Loucy (cell line): ENCODE measurements at regions not wholly inside any gene's neighbourhood (a gene's known extent, or its start where the extent isn't known, plus 50 kb on each side); places are given as distances from the start of the nearest gene placed in this dataset.

ENCODE experiments used
- H2AFZ ChIP-seq: fragments of 200-600 bp; sonication (generic); 2 replicates; pipeline ENCODE4 v1.6.0; 2016; ENCODE audit warnings: antibody characterized with exemption, mild to moderate bottlenecking, low read length, moderate library complexity
- H3F3A ChIP-seq: fragments of 200-600 bp; 2 replicates; pipeline ENCODE4 v1.6.0; 2016; ENCODE audit warnings: antibody characterized with exemption, low read depth, mild to moderate bottlenecking
- H3K27me3 ChIP-seq: fragments of 200-600 bp; sonication (generic); 2 replicates; pipeline ENCODE4 v1.6.1; 2014; ENCODE audit warnings: low read length, mild to moderate bottlenecking; ENCODE audit not compliant: insufficient read depth, poor library complexity, severe bottlenecking
- H3K36me3 ChIP-seq: fragments of 200-600 bp; sonication (generic); 2 replicates; pipeline ENCODE4 v1.6.1; 2016; ENCODE audit warnings: low read length; ENCODE audit not compliant: insufficient read depth
- H3K4me1 ChIP-seq: fragments of 200-600 bp; sonication (generic); 2 replicates; pipeline ENCODE4 v1.5.1; 2014; ENCODE audit warnings: low read length, mild to moderate bottlenecking; ENCODE audit not compliant: insufficient read depth, poor library complexity, severe bottlenecking
- H3K4me2 ChIP-seq: fragments of 200-600 bp; sonication (generic); 2 replicates; pipeline ENCODE4 v1.6.0; 2014; ENCODE audit warnings: antibody characterized with exemption, low read length, low read depth, mild to moderate bottlenecking; ENCODE audit not compliant: poor library complexity, severe bottlenecking
- H3K4me3 ChIP-seq: fragments of 200-600 bp; sonication (generic); 2 replicates; pipeline ENCODE4 v1.5.1; 2014; ENCODE audit warnings: low read length, mild to moderate bottlenecking, mixed read lengths; ENCODE audit not compliant: poor library complexity, severe bottlenecking
- H3K79me2 ChIP-seq: fragments of 200-600 bp; sonication (generic); 2 replicates; pipeline ENCODE4 v1.6.1; 2014; ENCODE audit warnings: low read length; ENCODE audit not compliant: insufficient read depth
- H3K9ac ChIP-seq: fragments of 200-600 bp; sonication (generic); 2 replicates; pipeline ENCODE4 v1.6.0; 2014; ENCODE audit warnings: mild to moderate bottlenecking, low read depth, low read length, moderate library complexity; ENCODE audit not compliant: poor library complexity, severe bottlenecking
- H3K9me2 ChIP-seq: fragments of 200-600 bp; sonication (generic); replicated peaks from 2 replicates; pipeline ENCODE4 v1.6.1; 2016; ENCODE audit warnings: low read depth, low read length, mixed read lengths
- H3K9me3 ChIP-seq: fragments of 200-600 bp; sonication (generic); 2 replicates; pipeline ENCODE4 v1.6.1; 2014; ENCODE audit warnings: mild to moderate bottlenecking, antibody characterized with exemption, low read length, low read depth; ENCODE audit not compliant: insufficient read depth
- H4K20me1 ChIP-seq: fragments of 200-600 bp; sonication (generic); 2 replicates; pipeline ENCODE4 v1.6.0; 2014; ENCODE audit warnings: antibody characterized with exemption, low read length, mild to moderate bottlenecking; ENCODE audit not compliant: insufficient read depth, poor library complexity, severe bottlenecking
- EZH2phosphoT487 ChIP-seq: fragments of 200-600 bp; IDR thresholded peaks from 2 replicates; pipeline ENCODE4 v1.6.1; 2018; ENCODE audit warnings: antibody characterized with exemption, mild to moderate bottlenecking, moderate library complexity, borderline replicate concordance
- TF ChIP-seq, protein P1 (sequence below): fragments of 200-600 bp; sonication (generic); conservative IDR thresholded peaks from 2 replicates; pipeline ENCODE4 v1.5.1; 2014; ENCODE audit warnings: mild to moderate bottlenecking, antibody characterized with exemption, low read length

GRCh38 chr1:61593331-61593730, 131.6 kb downstream of the TM2D1 start:
- no peaks in the 10 kb centered on the region for H3K79me2 ChIP-seq
- TF ChIP-seq, protein P1, sequence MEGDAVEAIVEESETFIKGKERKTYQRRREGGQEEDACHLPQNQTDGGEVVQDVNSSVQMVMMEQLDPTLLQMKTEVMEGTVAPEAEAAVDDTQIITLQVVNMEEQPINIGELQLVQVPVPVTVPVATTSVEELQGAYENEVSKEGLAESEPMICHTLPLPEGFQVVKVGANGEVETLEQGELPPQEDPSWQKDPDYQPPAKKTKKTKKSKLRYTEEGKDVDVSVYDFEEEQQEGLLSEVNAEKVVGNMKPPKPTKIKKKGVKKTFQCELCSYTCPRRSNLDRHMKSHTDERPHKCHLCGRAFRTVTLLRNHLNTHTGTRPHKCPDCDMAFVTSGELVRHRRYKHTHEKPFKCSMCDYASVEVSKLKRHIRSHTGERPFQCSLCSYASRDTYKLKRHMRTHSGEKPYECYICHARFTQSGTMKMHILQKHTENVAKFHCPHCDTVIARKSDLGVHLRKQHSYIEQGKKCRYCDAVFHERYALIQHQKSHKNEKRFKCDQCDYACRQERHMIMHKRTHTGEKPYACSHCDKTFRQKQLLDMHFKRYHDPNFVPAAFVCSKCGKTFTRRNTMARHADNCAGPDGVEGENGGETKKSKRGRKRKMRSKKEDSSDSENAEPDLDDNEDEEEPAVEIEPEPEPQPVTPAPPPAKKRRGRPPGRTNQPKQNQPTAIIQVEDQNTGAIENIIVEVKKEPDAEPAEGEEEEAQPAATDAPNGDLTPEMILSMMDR, result no peak
- TF ChIP-seq EZH2phosphoT487, result no peak
- no peaks in the 10 kb centered on the region for H4K20me1 ChIP-seq
- H3K4me1 ChIP-seq, result no peaks in the 10 kb centered on the region
- H3K4me2 ChIP-seq, result no peak overlapping the region
- H3K9me2 ChIP-seq, result no peaks in the 10 kb centered on the region
- no peaks in the 10 kb centered on the region for H3K36me3 ChIP-seq
- H3F3A ChIP-seq, result no peaks in the 10 kb centered on the region
- H3K4me3 ChIP-seq, result no peak overlapping the region
- H2AFZ ChIP-seq, result no peak overlapping the region
- H3K9ac ChIP-seq, result no peak overlapping the region
- H3K9me3 ChIP-seq, result no peaks in the 10 kb centered on the region
- no peaks in the 10 kb centered on the region for H3K27me3 ChIP-seq

- H3K9me3 ChIP-seq, result no peaks in the 10 kb centered on the region
- no peak overlapping the region for H2AFZ ChIP-seq
- H3K9ac ChIP-seq, result no peak overlapping the region
- no peaks in the 10 kb centered on the region for H3K4me1 ChIP-seq
- no peaks in the 10 kb centered on the region for H3K36me3 ChIP-seq
- no peak overlapping the region for H3K4me3 ChIP-seq
- no peaks in the 10 kb centered on the region for H3K27me3 ChIP-seq
- H3K4me2 ChIP-seq, result no peak overlapping the region
- no peaks in the 10 kb centered on the region for H4K20me1 ChIP-seq
- H3F3A ChIP-seq, result no peaks in the 10 kb centered on the region
- no peaks in the 10 kb centered on the region for H3K9me2 ChIP-seq
- TF ChIP-seq, protein P1, result no peak
- H3K79me2 ChIP-seq, result no peaks in the 10 kb centered on the region
Measured at GRCh38 chr1:61591351-61591750, 133.6 kb downstream of the TM2D1 start.

GRCh38 chr1:61588736-61589672, 135.9 kb downstream of the TM2D1 start:
- H3K9me2 ChIP-seq, result no peaks in the 10 kb centered on the region
- no peaks in the 10 kb centered on the region for H3K27me3 ChIP-seq
- no peak overlapping the region for H3K4me2 ChIP-seq
- TF ChIP-seq EZH2phosphoT487, result no peak
- TF ChIP-seq, protein P1, result peak; percentile 98
- no peaks in the 10 kb centered on the region for H3K9me3 ChIP-seq
- no peaks in the 10 kb centered on the region for H3F3A ChIP-seq
- no peaks in the 10 kb centered on the region for H4K20me1 ChIP-seq
- no peak overlapping the region for H3K9ac ChIP-seq
- H2AFZ ChIP-seq, result peak overlapping the region; percentile 91
- no peak overlapping the region for H3K4me3 ChIP-seq
- no peaks in the 10 kb centered on the region for H3K4me1 ChIP-seq
- no peaks in the 10 kb centered on the region for H3K79me2 ChIP-seq
- H3K36me3 ChIP-seq, result no peaks in the 10 kb centered on the region
